ENCODE measurements at regions not wholly inside any gene's neighbourhood (a gene's known extent, or its start where the extent isn't known, plus 50 kb on each side); places are given as distances from the start of the nearest gene placed in this dataset.

- TF ChIP-seq, protein P1, sequence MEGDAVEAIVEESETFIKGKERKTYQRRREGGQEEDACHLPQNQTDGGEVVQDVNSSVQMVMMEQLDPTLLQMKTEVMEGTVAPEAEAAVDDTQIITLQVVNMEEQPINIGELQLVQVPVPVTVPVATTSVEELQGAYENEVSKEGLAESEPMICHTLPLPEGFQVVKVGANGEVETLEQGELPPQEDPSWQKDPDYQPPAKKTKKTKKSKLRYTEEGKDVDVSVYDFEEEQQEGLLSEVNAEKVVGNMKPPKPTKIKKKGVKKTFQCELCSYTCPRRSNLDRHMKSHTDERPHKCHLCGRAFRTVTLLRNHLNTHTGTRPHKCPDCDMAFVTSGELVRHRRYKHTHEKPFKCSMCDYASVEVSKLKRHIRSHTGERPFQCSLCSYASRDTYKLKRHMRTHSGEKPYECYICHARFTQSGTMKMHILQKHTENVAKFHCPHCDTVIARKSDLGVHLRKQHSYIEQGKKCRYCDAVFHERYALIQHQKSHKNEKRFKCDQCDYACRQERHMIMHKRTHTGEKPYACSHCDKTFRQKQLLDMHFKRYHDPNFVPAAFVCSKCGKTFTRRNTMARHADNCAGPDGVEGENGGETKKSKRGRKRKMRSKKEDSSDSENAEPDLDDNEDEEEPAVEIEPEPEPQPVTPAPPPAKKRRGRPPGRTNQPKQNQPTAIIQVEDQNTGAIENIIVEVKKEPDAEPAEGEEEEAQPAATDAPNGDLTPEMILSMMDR (IDR thresholded peaks at IDR 0.05; ENCODE audit: low read depth, low read length): no peak
- DNase-seq (ENCODE audit: extremely low read depth, low read depth): no peak
These were observed 385.6 kb downstream of the GRIN2B start for GRCh38 chr12:13595536-13596443.

DNA sequence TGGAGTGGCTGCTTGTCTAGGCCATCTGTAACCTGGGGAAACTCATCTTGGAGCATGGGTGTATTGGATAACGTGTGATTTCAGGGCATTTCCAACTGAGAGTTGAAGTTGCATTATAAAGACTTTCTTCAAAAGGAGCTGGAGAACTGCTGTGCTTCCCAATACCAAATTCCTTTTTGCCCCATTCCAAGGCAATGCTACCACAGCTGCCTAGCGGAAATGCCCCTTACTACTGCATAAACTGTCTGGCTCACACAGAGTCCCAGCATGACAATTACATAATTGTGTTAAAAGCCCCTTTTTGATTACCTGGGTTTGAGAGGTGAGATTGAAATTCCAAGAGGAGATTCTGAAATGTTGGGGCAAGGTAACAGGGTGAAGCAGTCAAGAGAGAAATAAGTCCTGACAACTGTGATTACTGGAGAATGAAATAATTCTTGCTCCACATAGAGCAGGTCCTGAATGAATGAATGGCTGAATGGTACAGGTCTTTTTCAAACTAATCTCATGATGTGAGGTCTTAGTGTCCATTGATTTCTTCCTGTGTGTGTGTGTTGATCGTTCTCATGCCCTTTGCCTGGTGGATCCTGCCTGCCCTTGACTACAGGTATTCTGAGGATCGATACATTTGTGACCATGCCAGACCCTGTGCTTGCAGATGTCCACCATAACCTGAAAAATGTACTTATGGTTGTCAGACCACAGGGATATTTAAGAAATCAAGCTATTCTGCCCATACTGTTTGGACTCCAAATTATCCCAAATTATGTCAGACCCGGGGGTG lies 386.5 kb downstream of the GRIN2B start:
- TF ChIP-seq, protein P1 (IDR thresholded peaks at IDR 0.05; ENCODE audit: low read depth, low read length): no peak
- no peak for DNase-seq (ENCODE audit: extremely low read depth, low read depth)

DNA sequence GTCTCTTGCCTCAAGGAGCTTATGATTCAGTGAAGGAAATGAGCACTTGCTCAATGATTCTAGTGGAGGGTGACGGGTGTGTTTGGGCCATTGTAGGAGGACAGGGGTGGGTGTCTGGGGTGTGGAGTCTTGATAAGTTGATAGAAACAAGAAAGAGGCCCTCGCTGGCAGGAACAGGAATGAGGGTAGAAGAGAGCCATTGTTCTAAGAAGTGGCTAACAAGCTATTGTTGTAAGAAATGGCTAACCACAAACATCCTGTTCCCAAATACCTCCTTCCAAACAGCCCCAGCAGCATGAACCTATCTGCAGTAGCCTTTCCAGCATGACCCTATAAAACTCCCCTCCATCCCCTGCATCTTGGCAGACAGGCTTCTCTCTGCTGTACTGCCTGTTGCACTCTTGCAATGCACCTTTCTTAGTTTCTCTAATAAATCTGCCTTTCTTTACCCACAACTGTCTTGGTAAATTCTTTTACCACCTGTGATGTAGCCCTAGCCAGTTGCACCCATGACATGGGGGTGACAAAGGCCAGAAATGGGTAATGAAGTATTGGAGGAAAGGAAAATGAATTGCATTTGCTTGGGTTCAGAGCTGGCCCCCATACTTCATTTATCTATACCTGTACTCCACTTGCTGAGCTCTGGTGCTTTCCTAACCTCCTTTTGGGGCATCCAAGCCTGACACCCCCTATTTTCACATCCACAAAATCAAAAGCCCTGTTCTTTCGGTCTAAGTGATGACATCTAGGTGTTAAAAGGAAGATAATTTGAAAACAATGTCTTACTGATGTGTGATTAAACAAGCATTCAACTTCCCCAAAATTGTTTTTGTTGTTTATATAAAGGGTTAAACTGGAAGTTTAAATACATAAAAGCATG lies 389.1 kb downstream of the GRIN2B start:
- DNase-seq (ENCODE audit: extremely low read depth, low read depth): no peak
- TF ChIP-seq, protein P1 (IDR thresholded peaks at IDR 0.05; ENCODE audit: low read depth, low read length): no peak

- DNase-seq (ENCODE audit: extremely low read depth, low read depth): no peak
- TF ChIP-seq, protein P1 (IDR thresholded peaks at IDR 0.05; ENCODE audit: low read depth, low read length): no peak
These were observed 389.9 kb downstream of the GRIN2B start for GRCh38 chr12:13591488-13591887.

- no peak for DNase-seq (ENCODE audit: extremely low read depth, low read depth)
- TF ChIP-seq, protein P1 (IDR thresholded peaks at IDR 0.05; ENCODE audit: low read depth, low read length): no peak
These were observed 390.3 kb downstream of the GRIN2B start for GRCh38 chr12:13591059-13591458.

DNA sequence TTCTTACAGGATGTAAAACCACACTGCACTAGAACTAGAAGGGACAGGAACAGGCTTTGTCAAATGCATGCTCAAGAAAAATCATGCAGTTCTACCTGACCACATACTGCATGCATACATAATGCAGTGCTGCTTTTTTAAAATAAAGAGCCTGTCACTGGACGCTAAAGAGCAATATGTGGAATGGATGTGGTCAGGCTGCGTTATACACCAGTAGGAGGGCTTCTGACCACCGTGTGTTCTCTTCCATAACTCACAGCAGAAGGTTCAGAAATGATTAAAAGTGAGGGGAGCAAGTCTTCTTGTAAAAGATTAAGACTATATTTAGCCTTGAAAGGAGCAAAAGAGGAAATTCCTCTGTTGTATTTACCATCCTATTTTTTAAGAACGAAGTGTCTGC lies 392.0 kb downstream of the EMP1 start:
- no peak for DNase-seq (ENCODE audit: extremely low read depth, low read depth)
- TF ChIP-seq, protein P1 (IDR thresholded peaks at IDR 0.05; ENCODE audit: low read depth, low read length): no peak
